T47D (cell line): ENCODE measurements at regions not wholly inside any gene's neighbourhood (a gene's known extent, or its start where the extent isn't known, plus 50 kb on each side); places are given as distances from the start of the nearest gene placed in this dataset.

Source experiments
- DNase-seq, 2 experiments: peaks; one replicate each; pipeline versions ENCODE4 v3.0.0 to v3.0.0-alpha.2; 2011 to 2012; ENCODE audit warnings: low read depth in 1 of 2, low spot score in 1 of 2
- JUND ChIP-seq: IDR thresholded peaks from 2 replicates; pipeline ENCODE4 v1.6.1; 2012; ENCODE audit warnings: low read depth
- in situ Hi-C: cut with HindIII; loops from 2 replicates; pipeline ENCODE4 v1.10.0; 2016; ENCODE audit warnings: low sequenced_read_pairs, low pct_unique_long_range_greater_than_20kb

- TF ChIP-seq JUND: no peak
- in situ Hi-C loops: no loop called here
These were observed 141.1 kb upstream of the SGK1 start for GRCh38 chr6:134458857-134459657.

DNA sequence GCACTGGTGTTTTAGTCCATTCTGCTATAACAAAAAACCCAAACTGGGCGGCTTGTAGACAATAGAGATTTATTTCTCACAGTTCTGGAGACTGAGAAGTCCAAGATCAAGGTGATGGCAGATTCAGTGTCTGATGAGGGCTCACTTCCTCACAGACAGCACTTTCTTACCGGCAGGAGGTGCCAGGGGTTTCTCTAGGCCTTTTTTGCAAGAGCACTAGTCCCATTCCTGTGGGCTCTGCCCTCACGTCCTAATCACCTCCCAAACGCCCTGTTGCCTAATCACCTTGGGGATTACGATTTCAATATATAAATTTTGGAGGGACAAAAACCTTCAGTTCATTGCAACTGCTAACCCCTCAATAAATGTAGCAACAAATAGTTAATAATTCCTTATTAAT is 140.0 kb upstream of the SGK1 start:
- DNase-seq: no peak
- no peak for TF ChIP-seq JUND
- in situ Hi-C loops: no loop called here

More at GRCh38 chr6:134458857-134459657, 141.1 kb upstream of the SGK1 start:
- DNase-seq: no peak

- in situ Hi-C loops: no loop called here
- TF ChIP-seq JUND: no peak
- DNase-seq: no peak
These were observed 138.3 kb upstream of the SGK1 start for GRCh38 chr6:134456226-134456625.

DNA sequence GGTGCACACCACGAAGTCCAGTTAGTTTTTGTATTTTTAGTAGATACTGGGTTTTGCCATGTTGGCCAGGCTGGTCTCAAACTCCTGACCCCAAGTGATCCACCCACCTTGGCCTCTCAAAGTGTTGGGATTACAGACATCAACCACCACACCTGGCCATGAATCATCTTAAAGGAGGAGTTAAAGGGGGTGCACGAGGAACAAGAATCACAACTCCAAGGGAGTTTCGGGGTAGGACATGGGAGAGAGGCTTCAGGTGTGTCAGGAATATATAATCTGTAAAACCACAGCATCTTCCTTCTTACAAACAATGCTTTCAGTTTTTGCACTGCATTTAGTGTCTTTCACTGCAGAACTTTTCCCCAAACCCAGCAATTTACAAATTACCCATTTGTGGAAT is 137.4 kb upstream of the SGK1 start:
- DNase-seq: no peak
- no peak for TF ChIP-seq JUND
- in situ Hi-C loops: no loop called here

- in situ Hi-C loops: no loop called here
- DNase-seq: no peak
- TF ChIP-seq JUND: no peak
These were observed 136.9 kb upstream of the SGK1 start for GRCh38 chr6:134454794-134455193.

GRCh38 chr6:134453792-134454510 is 136.0 kb upstream of the SGK1 start:
- no peak for TF ChIP-seq JUND
- peak in 1 of 2 experiments; percentile 48 for DNase-seq
- in situ Hi-C loops: no loop called here

DNA sequence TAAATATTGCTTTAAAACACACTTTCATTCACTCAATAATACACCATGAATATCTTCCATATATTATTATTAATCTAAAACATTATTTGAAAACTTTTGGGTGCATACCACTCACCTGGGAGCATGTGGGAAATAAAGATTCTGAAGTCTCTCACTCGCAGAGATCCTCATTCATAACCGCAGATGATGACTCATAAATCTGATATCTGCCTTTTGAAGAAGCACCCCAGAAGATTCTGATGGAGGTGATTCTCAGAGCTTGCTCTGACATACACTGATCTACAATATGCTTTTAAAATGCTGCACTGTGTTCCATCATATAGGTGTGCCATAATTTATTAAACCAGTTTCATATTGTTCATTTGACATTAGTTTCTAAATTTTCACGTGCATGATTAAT is 135.0 kb upstream of the SGK1 start:
- TF ChIP-seq JUND: no peak
- DNase-seq: no peak
- in situ Hi-C loops: no loop called here

GRCh38 chr6:134451529-134451928 is 133.6 kb upstream of the SGK1 start:
- in situ Hi-C loops: no loop called here
- no peak for DNase-seq
- TF ChIP-seq JUND: no peak

DNA sequence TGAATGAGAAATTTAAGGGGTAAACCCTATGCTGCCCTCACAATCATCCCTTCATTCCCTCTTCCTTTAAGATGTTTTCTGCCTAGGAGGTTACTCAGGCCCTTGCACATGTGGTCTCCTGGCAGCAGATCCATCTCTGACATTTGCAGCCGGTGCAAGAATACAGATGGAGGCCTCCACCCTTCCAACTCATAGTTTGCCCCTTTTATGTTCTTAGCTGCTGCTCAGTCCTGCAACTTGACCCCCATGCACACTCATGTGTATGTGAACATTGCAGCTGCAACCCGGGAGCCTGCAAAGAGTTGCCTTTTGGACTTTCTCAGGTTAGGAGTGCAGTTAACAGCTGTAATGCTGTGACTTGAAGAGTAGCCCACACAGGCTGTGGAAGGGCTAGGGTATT is 131.9 kb upstream of the SGK1 start:
- in situ Hi-C loops: no loop called here
- no peak for DNase-seq
- TF ChIP-seq JUND: no peak

DNA sequence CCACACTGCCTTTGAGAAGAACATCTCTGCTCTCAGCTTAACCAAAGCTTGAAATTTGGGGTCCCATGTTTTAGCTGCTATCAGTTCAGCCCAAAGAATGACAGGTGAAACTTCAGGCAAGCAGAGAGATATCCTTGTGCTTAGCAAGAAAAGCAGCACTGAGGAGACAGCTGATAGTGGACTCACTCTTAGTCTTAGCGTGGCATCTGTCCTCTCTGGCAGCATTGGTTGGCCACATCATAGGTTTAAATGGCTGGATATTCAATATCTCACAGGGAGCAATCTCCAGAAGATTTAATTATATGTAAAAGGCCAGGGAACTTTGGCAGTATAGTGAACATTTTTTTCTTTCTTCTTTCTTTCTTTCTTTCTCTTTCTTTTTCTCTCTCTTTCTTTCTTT is 131.1 kb upstream of the SGK1 start:
- no peak for DNase-seq
- TF ChIP-seq JUND: no peak
- in situ Hi-C loops: no loop called here

- no peak for DNase-seq
- no peak for TF ChIP-seq JUND
- in situ Hi-C loops: no loop called here
These were observed 130.0 kb upstream of the SGK1 start for GRCh38 chr6:134447883-134448387.

- no peak for DNase-seq
- in situ Hi-C loops: no loop called here
- TF ChIP-seq JUND: no peak
These were observed 129.5 kb upstream of the SGK1 start for GRCh38 chr6:134447423-134447822.

- DNase-seq: no peak
- in situ Hi-C loops: no loop called here
- no peak for TF ChIP-seq JUND
These were observed 129.0 kb upstream of the SGK1 start for GRCh38 chr6:134446896-134447295.
